ENCODE measurements at regions not wholly inside any gene's neighbourhood (a gene's known extent, or its start where the extent isn't known, plus 50 kb on each side); places are given as distances from the start of the nearest gene placed in this dataset.

DNA sequence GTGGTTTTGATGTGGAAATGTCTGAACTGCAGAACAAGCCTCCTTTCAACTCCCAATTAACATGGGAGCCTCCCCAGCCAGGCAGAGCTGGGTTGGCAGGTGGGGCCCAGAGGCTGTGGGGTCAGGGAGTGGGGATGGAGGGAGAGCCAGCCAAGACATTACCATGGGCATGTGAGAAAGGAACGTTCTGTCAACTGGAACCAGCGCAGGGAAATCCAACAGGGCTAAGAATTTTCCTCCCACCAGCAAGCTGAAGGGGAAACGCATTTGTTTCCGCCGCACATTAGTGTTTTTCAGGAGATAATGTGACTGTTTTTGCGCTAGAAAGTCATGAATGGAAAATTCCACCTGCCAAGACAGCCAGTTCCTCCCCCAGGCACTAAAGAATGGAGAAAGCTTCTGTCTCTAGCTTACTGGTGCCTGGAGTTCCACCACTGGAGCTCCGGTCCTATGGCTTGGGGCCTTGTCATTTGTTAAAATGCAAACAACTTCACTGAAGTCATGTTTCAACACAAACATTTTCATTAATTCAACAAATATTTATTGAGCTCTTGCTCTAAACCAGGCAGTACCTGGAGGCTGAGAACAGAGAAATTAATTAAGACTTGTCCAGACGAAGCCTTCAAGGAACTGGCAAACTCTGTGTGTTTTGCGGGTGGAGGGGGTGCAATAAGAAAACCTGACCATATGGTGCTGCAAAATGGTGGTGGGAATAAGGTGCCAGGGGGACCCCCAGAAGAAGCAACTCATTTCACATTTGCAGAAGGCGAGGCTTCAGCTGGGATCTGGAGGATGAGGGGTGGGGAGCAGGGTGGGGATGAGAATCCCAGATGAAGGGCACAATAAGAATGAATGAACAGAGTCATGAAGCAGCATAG, 305.1 kb downstream of the MATN1 start:
- TF ChIP-seq, protein P1, sequence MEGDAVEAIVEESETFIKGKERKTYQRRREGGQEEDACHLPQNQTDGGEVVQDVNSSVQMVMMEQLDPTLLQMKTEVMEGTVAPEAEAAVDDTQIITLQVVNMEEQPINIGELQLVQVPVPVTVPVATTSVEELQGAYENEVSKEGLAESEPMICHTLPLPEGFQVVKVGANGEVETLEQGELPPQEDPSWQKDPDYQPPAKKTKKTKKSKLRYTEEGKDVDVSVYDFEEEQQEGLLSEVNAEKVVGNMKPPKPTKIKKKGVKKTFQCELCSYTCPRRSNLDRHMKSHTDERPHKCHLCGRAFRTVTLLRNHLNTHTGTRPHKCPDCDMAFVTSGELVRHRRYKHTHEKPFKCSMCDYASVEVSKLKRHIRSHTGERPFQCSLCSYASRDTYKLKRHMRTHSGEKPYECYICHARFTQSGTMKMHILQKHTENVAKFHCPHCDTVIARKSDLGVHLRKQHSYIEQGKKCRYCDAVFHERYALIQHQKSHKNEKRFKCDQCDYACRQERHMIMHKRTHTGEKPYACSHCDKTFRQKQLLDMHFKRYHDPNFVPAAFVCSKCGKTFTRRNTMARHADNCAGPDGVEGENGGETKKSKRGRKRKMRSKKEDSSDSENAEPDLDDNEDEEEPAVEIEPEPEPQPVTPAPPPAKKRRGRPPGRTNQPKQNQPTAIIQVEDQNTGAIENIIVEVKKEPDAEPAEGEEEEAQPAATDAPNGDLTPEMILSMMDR (IDR thresholded peaks at IDR 0.05; ENCODE audit: insufficient read depth, low read length, poor library complexity, severe bottlenecking), result no peak
- no peaks in the 10 kb centered on the region for H3K36me3 ChIP-seq (ENCODE audit: control insufficient read depth, insufficient read depth, low read length)
- no peak overlapping the region for H3K4me3 ChIP-seq (ENCODE audit: low read depth, low read length)
- no peak for DNase-seq (ENCODE audit: low read depth)
- no peaks in the 10 kb centered on the region for H3K27me3 ChIP-seq (ENCODE audit: control insufficient read depth, insufficient read depth, low read length)

DNA sequence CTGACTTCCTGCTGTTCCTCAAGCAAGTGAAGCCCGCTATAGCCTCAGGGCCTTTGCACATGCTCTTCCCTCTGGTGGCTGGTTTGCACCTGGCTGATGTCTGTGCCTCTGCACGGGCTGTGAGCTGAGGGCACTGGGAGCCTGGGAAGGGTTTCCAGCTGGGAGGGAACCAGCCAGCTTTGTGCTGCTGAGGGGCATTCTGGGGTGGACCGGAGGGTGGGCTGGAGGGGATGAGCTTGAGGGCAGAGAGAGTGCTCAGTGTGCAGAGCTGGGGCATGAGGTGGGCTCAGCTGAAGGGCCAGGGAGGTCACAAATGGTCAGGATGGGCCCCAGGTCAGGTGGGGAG, 305.7 kb downstream of the MATN1 start:
- Histone ChIP-seq H3K27me3 (ENCODE audit: control insufficient read depth, insufficient read depth, low read length) (no peaks in the 10 kb centered on the region), H3K36me3 (ENCODE audit: control insufficient read depth, insufficient read depth, low read length) (no peaks in the 10 kb centered on the region), H3K4me3 (ENCODE audit: low read depth, low read length) (no peak overlapping the region)
- DNase-seq (ENCODE audit: low read depth), result no peak
- TF ChIP-seq, protein P1 (IDR thresholded peaks at IDR 0.05; ENCODE audit: insufficient read depth, low read length, poor library complexity, severe bottlenecking), result no peak

DNA sequence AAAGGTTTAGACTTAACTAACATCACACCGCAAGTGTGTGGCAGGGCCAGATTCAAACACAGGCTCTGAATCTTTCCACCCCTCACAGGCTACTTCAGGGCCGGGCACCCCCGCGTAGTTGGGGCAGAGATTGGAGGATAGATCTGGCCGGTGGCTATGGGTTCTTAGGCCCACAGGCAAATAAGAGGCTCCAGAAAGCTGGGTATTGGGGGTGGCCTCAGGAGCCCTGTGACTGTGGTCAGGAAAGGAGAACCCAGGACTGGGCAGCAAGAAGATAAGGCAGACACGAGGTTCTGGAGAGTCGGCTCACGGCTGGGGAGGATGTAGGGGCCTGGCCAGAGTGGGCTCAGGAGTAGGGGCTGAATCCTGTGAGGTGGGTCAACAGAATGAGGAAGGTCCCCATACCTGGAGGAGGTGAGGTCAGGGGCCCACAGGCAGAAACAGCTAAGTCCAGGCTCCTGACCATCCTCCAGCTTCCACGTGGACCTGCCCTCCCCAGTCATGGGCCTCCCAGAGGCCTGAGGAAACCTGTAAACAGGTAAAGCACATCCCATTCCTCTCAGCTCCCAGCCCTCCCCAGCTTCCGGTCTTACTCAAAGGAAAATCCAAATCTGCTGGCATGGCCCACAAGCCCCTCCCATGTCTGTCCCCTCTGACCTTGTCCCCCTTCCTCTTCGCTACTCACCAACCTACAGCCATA, 306.2 kb downstream of the MATN1 start:
- no peak overlapping the region for H3K4me3 ChIP-seq (ENCODE audit: low read depth, low read length)
- no peak for DNase-seq (ENCODE audit: low read depth)
- no peaks in the 10 kb centered on the region for H3K27me3 ChIP-seq (ENCODE audit: control insufficient read depth, insufficient read depth, low read length)
- TF ChIP-seq, protein P1 (IDR thresholded peaks at IDR 0.05; ENCODE audit: insufficient read depth, low read length, poor library complexity, severe bottlenecking), result no peak
- H3K36me3 ChIP-seq (ENCODE audit: control insufficient read depth, insufficient read depth, low read length), result no peaks in the 10 kb centered on the region

DNA sequence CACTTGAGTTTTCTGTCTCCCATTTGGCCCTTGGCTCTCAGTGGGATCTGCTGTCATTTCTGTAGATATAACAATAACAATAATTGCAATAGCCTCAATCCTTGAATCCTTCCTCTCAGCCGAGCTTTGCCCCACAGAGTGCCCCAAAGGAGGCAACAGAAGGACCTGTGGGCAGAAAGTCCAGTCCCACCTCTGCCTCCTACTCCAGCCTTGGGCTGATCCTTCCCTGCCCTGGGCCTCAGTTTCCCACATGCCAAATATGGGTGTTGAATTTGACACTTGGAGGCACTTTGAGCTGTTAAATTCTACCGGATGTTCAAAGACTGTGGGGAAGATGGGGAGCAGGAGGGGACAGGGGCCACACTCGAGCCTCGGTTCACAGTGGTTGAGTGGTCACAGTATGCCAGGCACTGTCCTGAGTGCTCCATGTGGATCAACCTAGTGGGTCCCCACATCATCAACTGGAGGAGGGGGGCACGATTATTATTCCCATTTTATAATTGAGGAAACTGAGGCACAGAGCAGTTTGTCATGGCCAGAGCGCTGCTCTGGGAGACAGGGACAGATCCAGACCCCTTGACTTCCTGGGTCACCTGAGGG, 307.1 kb downstream of the MATN1 start:
- Histone ChIP-seq H3K27me3 (ENCODE audit: control insufficient read depth, insufficient read depth, low read length) (no peaks in the 10 kb centered on the region), H3K4me3 (ENCODE audit: low read depth, low read length) (no peak overlapping the region), H3K36me3 (ENCODE audit: control insufficient read depth, insufficient read depth, low read length) (no peaks in the 10 kb centered on the region)
- DNase-seq (ENCODE audit: low read depth), result no peak
- TF ChIP-seq, protein P1 (IDR thresholded peaks at IDR 0.05; ENCODE audit: insufficient read depth, low read length, poor library complexity, severe bottlenecking), result no peak

DNA sequence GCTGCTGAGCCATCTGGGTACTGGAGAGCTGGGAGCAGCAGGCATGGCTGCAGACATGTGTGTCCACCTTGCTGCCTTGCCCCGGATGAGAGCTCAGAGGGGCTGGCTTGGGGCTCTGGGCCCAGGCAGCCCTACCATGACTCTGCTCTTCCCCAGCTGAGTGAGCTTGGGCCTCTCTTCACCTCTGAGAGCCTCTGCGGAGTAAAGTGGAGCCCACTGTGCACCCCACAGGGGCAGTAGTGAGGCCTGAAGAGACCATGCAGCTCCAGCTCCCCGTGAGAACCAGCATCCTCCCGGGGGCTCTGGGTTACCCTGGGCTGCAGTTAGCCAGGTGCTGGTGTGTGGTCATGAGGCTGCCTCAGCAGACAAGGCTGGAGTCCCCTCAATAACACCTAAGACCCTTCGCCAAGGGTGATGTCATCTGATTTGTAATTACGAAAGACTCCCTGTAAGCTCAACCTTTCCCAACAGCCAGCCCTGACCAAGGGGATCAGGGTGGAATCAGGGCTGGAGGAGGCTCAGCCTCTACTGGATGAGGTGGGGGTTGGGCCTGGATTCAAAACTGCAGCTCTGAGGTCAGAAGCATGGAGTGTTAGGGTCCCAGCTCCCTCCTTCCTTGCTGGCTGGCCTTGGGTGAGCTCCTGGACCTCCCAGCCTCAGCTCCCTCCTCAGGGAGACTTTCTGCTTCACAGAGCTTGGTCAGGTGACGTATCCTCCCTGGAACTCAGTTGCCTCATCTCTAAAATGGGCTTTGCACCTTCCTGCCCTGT, 308.0 kb downstream of the MATN1 start:
- Histone ChIP-seq H3K36me3 (ENCODE audit: control insufficient read depth, insufficient read depth, low read length) (no peaks in the 10 kb centered on the region), H3K27me3 (ENCODE audit: control insufficient read depth, insufficient read depth, low read length) (no peaks in the 10 kb centered on the region), H3K4me3 (ENCODE audit: low read depth, low read length) (no peak overlapping the region)
- no peak for DNase-seq (ENCODE audit: low read depth)
- TF ChIP-seq, protein P1 (IDR thresholded peaks at IDR 0.05; ENCODE audit: insufficient read depth, low read length, poor library complexity, severe bottlenecking), result no peak

Measured in kidney epithelial cell (primary cell).